DMS79 treated with DMSO at 0.1 percent for 48 hours (cell line): ENCODE measurements at regions not wholly inside any gene's neighbourhood (a gene's known extent, or its start where the extent isn't known, plus 50 kb on each side); places are given as distances from the start of the nearest gene placed in this dataset.

Experiments used
- DNase-seq: peaks from one replicate; lab custom pipeline; 2025; lab: John Stamatoyannopoulos, UW

DNA sequence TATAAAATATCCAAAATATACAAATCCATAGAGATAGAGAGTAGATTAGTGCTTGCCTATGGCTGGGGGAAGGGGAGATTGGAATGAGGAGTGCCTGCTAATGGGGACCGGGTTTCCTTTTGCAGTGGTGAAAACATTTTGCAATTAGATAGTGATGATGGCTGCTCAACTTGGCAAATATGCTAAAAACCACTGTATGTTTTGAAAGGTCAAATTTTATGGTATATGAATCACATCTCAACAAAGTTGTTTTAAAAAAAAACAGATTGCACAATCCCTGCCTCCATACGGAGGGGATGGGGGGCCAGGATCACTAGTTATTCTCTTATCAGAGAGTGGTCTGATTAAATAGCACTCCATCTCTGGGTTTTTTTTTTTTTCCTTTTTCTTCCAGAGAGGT is 76.9 kb upstream of the RIPOR2 start:
- DNase-seq = no peak

DNA sequence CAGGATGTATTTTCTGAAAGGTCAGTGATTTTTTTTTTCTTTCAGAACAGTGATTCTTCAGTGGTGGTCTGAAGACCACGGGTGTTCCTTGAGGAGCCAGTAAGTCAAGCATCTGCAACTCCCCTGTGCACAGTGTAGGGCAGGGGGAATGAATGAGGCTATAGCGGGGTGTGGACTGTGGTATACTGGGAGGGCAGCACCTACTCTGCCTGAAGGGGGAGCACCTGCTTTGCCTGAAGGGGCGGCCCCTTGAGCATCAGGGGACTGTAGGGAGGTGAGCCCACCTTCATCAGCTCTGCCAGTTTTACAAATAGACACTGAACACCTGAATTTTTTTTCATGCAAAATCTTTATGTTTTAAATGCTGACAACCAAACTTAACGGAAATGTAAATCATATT is 77.5 kb upstream of the RIPOR2 start:
- no peak for DNase-seq

DNA sequence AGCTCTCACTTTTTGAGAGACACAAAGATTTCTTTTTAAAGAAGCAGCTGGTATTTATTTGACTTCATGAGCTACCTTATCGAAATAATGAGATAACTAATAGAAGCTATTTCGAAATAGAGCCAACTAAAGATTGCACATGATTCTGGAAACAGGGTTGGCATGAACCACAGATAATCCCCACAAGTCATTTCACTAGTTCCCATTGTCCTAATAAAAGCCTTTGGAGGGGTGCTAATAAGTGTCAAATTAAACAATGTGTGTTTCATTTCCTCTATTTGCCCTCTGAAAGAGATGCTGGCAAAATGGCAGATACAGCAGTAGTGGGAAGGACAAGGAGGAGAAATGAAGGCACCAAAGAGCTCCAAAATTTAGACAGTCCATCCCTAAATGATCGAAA is 78.6 kb upstream of the RIPOR2 start:
- no peak for DNase-seq

DNA sequence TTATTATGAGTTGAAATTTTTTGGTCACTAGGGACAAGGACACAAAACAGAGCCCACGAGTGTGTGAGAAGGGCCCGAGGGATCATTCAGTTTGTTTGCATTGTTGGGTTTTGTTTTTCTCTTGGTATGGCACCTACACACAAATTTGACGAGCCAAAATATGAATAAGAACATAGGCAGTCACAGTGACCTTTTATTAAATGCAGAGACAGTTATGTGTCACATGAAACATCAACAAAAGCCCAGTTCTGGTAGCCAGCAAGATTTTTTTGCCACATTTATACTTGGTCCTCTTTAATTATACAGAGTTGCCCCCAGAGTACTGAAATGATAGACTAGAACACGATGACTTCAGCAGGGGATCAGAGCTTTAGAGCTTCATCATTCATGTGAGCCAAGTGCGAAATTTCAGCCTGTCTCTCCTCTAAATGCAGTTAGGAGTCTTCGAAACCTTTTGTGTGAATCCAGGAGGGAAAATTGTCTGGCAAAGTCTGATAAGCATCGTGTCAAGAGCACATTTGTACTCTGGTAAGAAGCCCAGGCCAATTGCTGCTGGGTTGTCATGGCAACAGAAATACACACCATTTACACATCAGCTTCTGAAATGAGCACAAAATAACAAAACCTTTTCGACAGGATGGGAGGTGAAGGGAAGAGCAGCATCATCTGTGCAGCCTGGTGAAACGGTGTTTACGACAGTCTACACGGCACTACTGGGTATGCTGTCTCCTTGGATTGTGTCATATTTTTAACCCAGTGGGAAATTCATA is 79.2 kb upstream of the RIPOR2 start:
- no peak for DNase-seq

DNA sequence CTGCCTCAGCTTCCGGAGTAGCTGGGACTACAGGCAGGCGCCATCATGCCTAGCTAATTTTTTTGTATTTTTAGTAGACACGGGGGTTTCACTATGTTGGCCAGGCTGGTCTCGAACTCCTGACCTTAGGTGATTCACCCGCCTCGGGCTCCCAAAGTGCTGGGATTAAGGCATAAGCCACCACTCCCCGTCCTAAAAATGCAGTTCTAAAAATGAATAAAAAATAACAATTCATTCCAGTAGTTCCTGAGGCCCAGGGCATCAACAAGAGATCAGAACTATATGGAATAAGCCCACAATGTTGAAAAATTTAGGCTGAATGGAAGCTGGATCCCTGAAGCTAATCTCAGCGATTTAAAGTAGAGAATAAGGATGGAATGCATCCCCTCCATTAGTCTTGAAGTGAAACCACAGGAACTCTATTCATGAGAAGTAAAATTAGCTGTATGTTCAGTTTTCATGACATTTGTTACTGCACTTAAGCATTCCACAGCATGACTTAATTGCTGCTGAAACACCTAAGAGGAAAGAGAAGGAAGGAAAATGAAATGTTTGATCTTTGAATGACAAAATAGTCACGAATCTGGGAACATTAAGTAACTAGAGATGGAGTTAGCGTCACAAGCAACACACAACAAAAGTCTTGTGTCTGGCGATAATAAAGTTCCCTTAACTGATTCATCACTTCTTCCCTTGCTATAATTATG is 80.4 kb upstream of the RIPOR2 start:
- DNase-seq = no peak

DNA sequence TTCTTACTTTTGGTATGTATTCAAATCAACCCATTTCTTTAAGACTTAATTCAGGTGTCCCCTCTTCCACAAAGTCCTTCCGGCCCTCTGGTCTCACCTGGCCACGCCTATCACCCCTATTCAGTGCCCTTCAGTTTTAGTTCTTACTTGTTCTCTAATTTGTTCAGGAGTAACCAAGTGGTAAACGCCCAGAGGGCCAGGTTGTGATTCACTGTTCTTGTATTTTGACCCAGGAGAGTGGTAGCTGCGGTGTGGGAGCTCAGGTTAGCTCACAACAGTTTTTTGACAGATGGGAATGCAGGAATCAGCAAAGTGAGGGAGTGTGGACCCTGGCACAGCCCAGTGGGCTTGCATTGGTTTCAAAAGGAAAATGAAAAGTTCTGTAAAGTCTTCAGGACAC is 81.7 kb upstream of the RIPOR2 start:
- no peak for DNase-seq

DNA sequence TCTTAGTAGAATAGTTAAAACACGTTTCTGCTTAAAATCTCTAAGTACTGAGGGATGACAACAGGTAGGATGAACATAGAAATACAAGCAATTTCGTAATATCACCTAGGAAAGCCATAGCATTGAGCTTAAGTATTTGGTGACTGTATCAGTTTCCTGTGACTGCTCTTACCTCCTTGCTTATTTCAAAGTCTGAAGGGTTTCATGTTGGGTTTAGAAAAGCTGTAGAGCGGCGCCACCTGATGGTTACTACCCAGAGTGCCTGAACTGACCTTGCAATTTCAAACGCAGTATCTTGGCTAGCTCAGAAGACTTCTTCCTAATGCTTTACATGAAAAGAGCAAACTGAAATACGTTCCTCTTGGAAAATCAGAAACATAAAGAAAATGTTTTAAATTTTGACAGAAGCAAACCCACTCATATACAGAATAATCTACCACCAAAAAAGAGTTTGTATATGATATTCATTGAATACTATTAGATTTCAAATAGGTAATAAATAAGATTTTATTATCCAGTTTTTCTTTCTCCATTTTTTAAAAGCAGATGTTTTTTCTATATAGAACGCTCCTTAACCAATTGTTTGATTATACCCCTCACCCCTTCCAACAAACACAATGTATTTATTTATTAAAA is 82.3 kb upstream of the RIPOR2 start:
- no peak for DNase-seq

GRCh38 chr6:25018568-25018954 is 82.8 kb upstream of the RIPOR2 start:
- no peak for DNase-seq

- DNase-seq = no peak
These were observed 86.4 kb upstream of the RIPOR2 start for GRCh38 chr6:25022140-25022553.

GRCh38 chr6:25023781-25024180 is 88.0 kb upstream of the RIPOR2 start:
- no peak for DNase-seq

DNA sequence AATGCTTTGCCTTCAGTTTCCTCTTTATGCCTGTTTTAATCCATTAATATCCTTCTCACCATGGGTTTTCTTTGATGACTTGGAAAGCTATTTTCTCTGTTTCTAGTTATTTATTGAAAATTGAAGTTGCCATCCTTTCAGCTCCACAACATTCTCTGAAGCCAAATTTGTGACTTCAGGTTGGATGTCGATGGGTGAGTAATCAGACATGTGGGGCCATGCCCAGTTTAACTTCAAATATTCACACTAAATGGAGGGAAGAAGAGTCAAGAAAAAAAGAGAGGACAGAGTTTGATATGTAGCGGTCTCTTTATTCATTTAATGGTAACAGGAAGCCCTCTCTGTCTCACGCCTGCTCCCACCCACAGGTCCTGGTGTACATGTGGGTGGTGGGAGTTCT is 89.1 kb upstream of the RIPOR2 start:
- no peak for DNase-seq

- DNase-seq = no peak
These were observed 89.6 kb upstream of the RIPOR2 start for GRCh38 chr6:25025248-25025918.

GRCh38 chr6:25025919-25026301 is 90.2 kb upstream of the RIPOR2 start:
- DNase-seq = peak; percentile 66

GRCh38 chr6:25026723-25027122 is 91.0 kb upstream of the RIPOR2 start:
- DNase-seq = peak; percentile 98

GRCh38 chr6:25027221-25027916 is 91.6 kb upstream of the RIPOR2 start:
- DNase-seq = peak; percentile 91

DNA sequence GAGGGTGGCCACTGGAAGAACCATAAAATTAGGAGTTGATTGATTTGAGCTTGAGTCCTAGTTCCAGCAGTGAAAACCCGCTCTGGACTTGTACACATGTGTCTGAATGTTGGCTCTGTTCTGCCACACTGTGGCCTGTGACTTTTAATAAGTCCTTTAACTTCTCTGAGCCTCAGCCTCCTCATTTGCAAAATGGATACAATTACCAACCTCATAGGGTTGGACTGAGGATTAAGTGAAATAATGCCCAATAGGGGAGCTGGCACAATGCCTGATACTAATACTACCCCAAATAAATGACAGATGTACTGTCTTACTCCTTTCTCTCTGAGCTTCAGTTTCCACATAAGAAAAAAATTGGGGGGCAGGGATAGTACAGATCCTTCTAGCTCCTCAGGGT is 92.6 kb upstream of the RIPOR2 start:
- no peak for DNase-seq

DNA sequence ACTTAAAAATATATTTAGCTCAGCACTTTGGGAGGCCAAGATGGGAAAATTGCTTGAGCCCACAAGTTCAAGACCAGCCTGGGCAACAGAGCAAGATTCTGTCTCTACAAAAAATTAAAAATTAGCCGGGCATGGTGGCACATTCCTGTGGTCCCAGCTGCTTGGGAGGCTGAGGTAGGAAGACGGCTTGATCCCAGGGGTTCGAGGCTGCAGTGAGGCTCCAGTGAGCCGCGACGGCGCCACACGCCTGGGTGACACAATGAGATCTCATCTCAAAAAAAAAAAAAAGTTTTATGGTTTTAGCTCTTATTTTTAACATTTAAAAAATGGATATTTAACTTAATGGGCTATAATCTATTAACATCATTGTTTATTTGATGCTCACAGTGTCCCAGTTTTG is 97.2 kb upstream of the RIPOR2 start:
- no peak for DNase-seq

GRCh38 chr6:25034431-25034921 is 98.7 kb upstream of the RIPOR2 start:
- DNase-seq = peak; percentile 28

DNA sequence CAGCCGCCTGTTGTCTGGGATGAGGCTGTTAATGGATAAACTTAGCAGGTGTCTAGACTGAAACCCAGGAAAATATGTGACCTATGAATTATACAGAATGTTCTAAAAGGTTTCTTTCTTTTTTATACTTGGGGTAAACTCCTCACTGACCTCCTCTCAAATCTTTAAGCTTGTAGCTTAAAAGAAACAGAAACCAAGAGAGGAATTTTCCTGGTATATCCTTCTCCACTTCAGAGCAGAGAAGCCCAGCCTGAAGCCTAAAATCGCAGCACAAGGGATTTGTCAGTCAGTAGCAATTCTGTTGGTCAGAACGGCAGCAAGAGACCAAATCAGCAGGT is 99.4 kb upstream of the RIPOR2 start:
- no peak for DNase-seq

- DNase-seq = no peak
These were observed 100.0 kb upstream of the RIPOR2 start for GRCh38 chr6:25035512-25036435.

- DNase-seq = no peak
These were observed 100.7 kb upstream of the RIPOR2 start for GRCh38 chr6:25036461-25036860.
